SU-DHL-6 (cell line): ENCODE measurements at regions not wholly inside any gene's neighbourhood (a gene's known extent, or its start where the extent isn't known, plus 50 kb on each side); places are given as distances from the start of the nearest gene placed in this dataset.

Source experiments
- CTCF ChIP-seq: fragments of 200-600 bp; sonication (generic); IDR thresholded peaks from one replicate; pipeline ENCODE4 v1.5.1; 2017; ENCODE audit warnings: antibody characterized with exemption, mild to moderate bottlenecking, low read length, moderate library complexity; ENCODE audit not compliant: insufficient read depth, poor library complexity, severe bottlenecking
- EZH2phosphoT487 ChIP-seq: fragments of 200-600 bp; sonication (generic), shearing (Covaris generic); conservative IDR thresholded peaks from 2 replicates; pipeline ENCODE4 v1.6.1; 2018; ENCODE audit warnings: mild to moderate bottlenecking, antibody characterized with exemption, low read length, moderate library complexity, mixed read lengths

- TF ChIP-seq CTCF (no peak), EZH2phosphoT487 (no peak)
Observed at GRCh38 chr2:225337183-225337582, 62.3 kb upstream of the NYAP2 start.
